ENCODE measurements at regions not wholly inside any gene's neighbourhood (a gene's known extent, or its start where the extent isn't known, plus 50 kb on each side); places are given as distances from the start of the nearest gene placed in this dataset.
"Not testable (repeated sequence)": the region's sequence is repeated elsewhere in the genome, so short reads cannot be mapped to it uniquely, and the experiment has no call there.

DNA sequence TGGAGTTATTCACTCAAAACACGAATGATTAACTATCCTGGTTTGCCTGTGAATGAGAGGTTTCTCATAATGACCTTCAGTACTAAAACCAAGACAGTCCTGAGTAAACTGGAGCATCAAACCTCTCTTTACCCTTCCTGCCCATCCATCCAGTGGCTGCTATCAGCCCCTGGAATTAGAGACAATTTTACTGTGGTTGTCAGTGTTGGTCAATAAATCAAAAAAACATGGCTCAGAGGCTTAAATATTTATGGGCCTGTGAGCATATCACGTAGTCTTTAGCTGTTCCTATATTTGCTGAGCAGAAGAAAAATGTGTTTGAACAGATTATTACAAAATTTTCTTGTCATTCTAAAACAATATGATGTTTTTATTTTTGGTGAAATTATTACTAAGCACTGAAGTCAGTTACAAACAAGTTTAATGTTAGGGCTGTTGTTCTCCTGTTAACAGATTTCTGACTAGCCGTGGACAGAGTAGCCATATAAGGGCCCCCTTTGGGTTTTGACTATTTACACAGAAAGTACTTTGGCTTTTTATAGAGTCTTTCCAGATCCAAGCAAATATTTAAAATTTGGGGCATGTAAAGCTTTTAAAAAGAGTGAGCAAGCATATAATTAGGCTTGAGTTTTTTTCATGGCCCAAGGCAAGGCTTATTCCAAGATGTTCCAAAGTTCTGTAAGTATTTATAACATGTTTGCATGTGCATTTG is 580.9 kb downstream of the DIPK2A start:
- no peak for DNase-seq

DNA sequence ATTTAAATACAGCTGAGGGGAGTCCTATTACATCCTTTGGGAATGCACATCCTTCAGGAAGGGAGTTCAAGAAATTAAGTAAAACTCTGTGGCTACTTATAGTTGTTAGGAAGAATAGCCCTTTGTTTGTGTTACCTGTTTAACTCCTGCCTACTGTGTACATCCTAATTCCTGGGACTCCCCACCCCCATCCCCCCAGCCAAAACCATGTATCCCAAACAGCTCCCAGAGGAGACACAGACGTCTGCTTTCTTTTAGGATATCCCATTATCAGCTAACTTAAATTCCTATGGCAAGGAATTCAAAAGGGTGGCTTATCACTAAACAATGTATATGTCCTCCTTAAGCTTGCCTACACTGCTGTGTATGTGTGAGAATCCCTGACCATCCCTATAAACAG is 581.7 kb downstream of the DIPK2A start:
- no peak for DNase-seq

DNA sequence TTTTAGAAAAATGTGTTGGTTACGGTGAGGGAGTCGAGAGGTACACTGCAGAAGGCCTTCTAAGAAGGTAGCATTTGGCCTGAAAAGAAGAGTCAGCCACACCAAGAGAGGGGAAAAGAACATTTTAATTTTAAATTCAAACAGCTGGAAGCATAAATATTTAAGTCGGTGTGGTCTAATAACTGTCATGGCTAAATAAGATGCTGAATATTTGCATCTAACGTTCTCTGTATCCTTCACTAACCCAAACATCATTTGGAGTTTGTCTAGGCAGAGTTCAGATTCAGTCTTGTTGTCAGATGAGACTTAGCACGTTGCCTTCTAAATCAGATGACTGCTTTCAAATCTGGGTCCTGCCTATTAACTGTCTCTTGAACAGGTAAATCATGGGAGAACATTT is 583.3 kb downstream of the DIPK2A start:
- no peak for DNase-seq

DNA sequence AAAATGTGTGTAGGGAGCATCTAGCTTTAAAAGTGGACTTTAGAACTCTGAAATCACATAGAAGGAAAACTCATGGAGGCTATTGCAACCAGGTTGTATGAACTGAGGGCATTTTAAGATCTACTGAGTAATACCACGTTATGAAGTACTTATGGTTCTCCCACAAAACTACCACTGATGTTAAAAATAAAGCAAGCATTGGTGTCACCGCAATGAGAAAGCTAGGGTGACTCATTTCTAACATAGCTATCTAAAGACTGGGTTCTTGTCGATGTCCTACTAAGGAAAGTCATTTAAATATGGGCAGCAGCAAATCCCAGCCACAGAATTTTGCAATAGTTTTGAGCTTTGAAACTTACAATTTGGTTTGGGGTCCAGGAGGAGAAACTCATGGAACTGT is 584.8 kb downstream of the DIPK2A start:
- no peak for DNase-seq

DNA sequence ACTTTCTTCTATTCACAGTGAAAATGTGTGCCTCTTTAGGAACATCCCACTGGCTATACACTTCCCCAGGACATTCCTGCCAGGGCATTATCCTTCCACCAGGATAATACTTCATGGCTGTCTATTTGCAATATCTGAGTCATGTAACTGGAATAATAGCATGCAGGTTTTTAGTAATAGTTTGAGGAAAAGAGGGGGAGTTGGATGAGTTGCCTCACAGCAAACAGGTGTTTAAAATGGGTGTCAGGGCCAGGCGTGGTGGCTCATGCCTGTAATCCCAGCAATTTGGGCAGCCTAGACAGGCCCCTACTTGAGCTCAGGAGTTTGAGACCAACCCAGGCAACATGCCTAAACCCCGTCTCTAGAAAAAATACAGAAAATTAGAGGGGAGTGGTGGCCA is 585.9 kb downstream of the DIPK2A start:
- no peak for DNase-seq

DNA sequence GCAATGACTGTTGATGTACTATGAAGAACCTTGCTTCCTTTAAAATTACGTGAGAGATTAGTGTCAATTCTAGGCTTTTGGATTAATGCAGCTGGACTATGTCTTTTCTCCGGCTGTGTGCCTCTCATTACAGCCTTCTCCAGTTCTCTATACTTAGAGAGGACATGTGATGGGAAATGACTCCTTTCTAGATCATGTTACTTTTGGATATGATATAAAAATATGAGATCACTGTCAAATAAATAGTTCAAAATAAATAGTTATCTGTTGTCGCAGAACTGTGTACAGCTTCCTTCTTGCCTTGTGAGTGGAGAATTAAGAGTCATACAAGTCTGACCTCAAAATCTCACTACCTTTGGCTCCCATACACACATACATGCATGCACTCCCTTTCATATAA is 592.4 kb downstream of the DIPK2A start:
- no peak for DNase-seq

DNA sequence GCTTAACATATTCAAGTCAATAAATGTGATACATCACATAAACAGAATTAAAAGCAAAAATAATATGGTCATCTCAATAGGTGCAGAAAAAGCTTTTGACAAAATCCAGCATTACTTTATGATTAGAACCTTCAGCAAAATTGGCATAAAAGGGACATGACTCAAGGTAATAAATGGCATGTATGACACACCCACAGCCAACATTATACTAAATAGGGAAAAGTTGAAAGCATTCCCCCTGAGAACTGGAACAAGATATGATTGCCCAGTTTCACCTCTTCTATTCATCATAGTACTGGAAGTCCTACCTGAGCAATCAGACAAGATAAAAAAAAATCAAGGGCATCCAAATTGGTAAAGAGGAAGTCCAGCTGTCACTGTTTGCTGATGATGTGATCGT is 594.7 kb downstream of the DIPK2A start:
- DNase-seq: no peak

DNA sequence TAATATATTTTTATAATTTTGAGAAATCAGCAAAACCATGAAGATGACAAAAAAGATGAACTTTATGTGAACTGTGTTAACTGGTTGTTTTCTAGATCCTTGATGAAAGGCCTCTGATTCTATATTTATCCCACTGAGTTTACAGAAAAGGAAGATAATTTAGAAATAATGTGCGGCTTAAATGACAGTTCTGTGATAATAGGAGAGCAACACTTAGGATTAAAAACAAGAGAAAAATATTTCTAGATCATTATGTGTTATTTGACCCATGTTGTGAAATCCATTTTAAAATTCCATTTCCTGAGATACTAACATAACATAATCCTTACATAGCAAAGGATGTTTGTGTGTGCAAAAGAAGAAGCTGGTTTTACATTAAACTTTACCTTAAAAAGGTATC is 598.0 kb downstream of the DIPK2A start:
- DNase-seq: no peak

DNA sequence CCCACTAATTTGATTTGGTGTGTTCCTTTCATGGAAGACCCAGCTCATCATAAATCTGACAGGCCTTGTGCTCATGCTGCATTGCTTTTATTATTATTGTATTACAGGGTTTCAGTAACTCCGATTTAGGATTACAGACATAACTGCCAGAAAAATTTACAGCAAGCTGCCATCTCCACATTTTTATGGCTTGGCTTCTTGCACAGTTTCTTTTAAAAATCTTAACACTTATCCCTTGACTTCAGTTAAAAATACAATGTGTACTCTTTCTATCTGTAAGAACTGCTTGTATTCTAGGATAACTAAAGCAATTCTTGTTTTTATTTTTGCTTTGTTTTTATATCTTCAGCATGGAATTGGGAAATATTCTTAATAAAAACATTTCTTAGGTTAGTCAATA is 612.2 kb downstream of the DIPK2A start:
- DNase-seq: no peak

DNA sequence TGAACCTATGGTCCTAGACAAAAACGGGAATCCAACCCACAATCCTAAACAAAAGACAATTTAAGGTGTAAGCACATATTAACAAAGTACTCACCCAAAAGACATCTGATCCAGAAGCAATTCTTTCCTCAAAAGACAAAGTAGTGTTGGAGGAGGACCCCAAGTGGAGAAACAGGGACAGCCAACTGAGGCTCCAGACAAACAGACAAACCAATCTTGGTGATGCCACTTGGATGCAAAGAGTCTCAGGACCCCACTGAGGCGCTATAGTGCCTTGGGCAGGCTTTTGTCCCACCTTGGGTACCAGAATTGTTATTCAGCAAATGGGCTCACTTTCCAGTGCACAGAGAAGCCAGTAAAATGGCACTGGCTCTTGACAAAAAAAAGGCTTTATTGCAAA is 613.8 kb downstream of the DIPK2A start:
- DNase-seq: no peak

DNA sequence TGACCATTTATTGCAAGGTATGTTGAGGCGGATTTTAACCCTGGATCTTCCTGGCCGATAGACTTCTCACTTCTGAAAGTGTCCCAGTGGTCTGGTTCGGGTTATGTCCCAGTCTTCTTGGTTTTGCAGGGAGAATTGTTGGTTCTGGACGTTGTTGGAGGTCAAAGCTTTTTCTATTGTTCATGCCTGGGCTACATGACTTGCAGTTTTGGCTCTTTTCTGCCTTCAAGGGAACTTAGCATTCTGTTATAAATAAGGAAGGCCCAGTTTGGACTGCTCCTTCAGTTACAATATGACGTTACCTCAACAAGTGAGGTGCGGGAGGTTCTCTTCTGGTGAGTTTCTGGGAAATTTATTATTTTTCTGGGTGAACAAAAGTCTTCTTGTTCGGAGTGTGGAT is 614.3 kb downstream of the DIPK2A start:
- DNase-seq: no peak

DNA sequence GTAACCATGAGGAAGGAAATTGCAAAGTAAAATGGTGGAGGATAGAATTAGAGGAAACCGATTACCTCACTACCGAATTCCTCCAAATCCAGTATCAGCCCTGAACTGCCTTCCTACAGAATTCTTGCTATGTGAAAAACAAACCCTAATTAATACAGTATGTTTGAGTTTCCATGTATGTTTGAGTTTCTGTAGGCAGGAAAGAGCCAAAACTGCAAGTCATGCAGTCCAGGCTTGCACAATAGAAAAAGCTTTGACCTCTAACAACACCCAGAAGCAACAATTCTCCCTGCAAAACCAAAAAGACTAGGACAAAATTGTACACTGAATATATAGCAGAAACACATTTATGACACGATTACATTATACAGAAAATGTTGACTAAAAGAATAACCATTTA is 614.8 kb downstream of the DIPK2A start:
- DNase-seq: no peak

DNA sequence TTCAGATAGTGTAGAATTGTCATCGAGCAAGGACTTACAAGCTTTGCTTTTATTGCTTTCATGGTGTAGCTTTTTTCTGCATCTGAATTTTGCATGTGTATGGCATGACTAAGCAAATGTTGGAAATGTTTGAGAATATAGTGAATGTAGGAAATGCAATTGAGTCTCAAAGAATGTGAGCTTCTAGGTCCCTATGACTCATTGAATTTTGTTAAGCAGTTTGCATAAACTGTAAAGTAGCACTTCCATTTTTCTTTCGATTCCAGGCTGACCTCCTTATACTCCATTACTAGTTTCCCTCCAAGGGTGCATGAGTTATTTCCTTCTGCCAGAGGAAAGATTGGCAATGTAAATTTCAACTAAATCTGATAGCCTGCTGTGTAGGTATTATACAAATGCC is 619.2 kb downstream of the DIPK2A start:
- DNase-seq: no peak

DNA sequence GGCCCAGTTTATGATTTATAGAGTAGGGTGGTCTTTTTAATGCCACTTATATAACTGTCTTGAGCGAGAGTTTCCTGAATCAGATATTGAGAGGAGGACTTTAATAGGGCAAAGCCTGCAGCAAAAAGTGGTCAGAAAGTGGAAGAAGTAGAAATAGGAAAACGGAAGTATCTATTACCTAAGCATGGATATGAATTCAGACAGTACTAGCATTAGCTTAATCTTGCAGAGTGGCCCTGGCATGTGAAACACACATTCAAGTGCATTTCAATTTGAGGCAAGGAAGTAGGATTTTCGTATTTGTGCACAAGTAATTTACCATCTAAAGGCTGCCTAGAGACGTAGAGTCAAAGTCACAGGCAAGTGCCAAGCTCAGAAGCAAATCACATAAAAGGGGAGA is 622.3 kb downstream of the DIPK2A start:
- DNase-seq: no peak

DNA sequence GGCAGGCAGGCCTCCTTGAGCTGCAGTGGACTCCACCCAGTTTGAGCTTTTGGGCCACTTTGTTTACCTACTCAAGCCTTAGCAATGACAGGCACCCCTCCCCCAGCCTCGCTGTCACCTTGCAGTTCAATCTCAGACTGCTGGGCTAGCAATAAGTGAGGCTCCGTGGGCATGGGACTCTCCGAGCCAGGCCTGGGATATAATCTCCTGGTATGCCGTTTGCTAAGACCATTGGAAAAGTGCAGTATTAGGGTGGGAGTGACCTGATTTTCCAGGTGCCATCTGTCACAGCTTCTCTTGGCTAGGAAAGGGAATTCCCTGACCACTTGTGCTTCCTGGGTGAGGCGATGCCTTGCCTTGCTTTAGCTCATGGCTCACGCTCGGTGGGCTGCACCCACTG is 648.6 kb downstream of the DIPK2A start:
- not testable (repeated sequence) for DNase-seq

DNA sequence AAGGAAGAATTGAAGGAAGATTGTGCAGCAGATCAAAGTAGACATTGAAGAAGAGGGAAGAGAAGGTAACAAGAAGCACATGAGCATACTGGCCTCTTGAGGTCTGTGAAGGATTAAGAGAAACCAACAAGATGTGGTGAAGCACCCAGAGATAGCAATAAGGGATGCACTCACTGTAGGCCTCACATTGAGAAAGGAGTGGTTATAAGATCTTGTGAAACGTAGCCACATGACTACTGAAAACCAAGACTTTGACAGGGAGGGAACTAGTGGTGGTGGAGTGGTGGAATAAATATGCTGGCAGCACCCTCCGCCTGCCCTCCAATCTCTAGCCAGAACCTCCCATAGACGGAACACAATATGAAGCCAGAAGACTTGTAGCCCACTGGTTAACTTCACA is 651.2 kb downstream of the DIPK2A start:
- DNase-seq: no peak

DNA sequence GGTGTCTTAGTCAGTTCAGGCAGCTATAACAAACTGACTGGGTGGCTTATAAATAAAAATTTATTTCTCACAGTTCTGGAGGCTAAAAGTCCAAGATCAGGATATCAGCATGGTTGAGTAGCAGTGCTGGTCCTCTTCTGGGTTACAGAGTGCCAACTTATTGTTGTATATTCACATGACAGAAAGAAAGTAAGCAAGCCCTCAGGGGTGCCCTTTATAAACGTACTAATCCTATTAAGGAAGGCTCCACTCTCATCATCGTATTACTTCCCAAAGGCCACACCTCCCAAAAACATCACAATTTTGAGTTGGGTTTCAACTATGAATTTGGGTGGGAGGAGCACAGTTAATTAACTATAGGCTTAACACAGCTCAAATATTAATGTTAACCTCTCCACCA is 653.0 kb downstream of the DIPK2A start:
- no peak for DNase-seq

DNA sequence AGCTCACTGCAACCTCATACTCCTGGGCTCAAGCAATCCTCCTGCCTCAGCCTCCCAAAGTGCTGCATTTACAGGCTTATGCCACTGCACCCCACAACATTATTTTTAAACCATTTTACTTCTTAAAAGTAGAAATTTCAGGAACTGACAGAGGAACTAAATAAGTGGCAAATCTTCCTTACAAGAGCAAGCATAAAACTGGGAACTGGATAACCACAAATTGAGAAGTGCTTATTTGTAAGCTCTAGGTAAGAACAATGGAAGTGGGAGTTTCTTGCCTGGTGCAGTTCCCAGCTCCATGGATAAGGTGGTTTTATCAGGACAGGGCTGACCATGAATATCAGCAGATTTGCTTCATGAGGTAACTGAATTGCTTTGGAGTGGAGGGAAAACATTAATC is 655.2 kb downstream of the DIPK2A start:
- no peak for DNase-seq

DNA sequence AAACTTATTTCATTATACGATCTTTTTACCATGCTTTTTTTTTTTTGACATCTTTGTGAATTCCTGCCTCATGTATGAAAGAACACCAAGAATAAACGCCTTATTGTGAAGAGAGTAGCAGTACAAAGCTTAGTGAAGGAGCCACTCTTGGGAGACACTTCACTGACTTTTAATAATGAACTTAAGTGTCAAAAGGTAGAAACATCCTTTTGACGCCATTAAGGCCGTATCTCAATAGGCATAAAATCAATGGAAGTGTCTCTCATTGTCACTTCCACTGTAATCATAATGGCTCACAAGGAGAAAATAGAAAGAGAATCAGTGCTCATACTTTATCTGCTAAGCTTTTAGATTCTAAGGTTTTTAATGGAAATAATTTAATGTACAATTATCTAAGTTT is 657.8 kb downstream of the DIPK2A start:
- no peak for DNase-seq

DNA sequence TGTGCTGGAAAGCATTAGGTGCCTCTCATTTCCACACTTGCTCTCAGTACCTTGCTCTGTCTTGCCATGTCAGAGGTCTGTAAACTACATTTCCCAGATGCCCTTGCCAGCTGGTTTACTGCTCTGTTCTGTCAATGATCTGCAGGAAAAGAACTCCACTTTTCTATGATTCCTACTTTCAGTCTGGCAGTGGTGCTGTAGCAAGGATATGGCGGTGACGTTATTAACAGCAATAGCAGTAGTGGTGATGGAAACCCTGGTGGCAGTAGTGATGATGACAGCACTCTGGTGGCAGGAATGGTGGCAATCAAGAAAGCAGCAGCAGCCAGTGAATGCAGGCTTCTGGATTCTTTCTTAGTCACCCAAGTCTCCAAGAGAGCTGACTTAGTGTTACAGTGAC is 665.2 kb downstream of the DIPK2A start:
- no peak for DNase-seq

DNA sequence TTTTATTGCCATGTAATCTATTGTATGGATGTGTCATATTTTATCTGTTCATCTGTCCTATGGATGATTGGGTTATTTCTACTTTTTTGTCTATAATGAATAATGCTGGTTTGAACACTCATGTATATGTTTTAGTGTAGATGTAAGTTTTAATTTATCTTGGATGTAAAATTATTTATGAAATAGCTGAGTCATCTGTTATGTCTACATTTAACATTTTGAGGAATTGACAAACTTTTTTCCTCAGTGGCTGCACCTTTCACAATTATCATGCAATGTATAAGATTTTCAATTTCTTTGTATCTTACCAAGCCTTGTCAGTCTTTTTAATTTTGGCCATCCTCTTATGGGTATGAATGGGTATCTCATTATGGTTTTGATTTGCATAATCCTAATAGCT is 666.4 kb downstream of the DIPK2A start:
- no peak for DNase-seq

DNA sequence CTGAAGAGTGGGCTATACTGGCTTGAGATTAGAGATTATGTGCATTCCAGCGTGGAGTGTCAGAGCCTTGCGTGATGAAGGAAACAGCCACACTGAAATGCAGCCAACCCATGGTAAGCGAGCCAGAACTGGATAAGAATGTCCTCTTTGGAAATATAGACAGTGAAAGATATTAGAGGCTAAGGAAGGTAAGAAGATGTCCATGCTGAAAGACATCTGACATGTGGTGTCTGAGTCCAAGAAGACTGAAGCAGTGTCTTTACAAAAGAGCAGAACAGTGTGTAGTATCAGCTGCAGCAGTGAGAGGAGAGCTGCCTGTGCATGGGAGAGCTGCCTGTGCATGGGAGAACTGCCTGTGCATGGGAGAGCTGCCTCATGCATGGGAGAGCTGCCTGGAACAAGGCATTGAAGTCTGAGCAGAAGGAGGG is 672.2 kb downstream of the DIPK2A start:
- DNase-seq: no peak

DNA sequence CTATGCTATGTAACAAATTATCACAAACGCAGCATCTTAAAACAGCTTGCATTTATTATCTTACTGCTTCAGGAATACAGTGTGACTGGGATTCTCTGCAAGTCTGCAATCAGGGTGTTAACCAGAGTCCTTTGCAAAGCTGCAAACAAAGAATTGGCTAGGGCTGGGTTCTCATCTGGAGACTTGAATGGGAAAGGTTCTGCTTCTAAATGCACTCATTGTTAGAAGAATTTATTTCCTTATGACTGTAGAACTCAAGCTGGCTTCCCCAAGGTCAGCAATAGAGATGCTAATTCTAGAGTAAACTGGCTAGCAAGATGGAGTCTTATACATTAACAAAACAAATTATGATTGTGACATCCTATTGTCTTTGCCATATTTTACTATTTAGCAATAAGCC is 673.7 kb downstream of the DIPK2A start:
- DNase-seq: no peak

DNA sequence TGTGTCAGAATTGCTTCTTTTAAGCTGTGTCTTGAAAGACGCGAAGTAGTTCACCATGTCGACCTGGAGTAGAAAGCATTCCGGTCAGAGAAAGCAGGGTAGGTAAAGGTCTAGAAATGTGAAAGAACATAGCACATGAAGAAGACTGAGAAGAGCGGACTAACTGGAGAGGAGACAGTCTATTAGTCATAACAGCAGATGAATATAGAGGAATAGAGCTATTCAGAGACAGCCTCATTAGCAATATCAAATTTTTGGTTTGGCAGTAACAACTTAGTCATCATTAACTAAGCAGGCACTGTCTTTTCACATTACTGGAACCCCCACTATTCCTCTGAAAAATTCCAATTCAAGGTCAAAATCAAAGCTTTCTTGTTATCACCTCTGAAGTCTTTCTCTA is 678.8 kb downstream of the DIPK2A start:
- DNase-seq: no peak

DNA sequence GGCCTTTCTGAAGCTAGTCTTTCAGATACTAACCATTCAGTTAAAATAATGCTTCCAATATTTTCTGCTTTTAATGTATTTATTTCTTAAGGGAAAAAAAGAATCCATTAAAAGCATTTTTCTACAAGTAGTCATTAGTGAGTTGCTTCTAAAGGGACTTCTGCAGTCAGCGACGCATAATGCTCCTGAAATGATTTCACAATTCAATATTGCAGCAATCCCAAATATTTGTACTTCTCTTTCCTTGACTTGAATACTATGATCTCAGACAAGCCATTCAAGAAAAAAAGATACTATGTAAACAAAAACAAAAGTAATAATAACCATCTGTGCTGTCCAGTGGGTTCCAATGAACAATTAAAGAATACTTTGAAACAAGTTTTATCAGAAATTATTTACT is 681.0 kb downstream of the DIPK2A start:
- DNase-seq: no peak

DNA sequence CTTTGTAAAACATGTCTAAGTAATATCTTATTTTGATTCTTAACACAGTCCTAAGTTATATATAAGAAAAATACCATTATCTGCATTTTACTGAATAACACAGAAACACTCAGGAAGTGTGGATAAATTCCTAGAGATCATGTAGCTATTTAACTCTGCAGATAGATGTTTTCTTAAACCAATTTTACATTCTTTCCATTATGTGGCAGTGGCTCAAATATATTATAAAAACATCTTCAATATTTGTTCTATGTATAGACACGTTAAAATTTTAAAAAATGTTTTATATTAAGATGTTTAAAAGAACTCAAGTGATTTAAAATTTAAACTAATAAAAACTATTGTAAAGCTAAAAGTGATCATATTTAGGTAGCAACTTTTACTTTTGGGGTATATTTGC is 683.8 kb downstream of the DIPK2A start:
- no peak for DNase-seq

Data from NK-92 treated with Interleukin-12 subunit alpha and Interleukin-12 subunit beta, amount 100 ng/mL, for 24 hours (cell line).